ENCODE measurements at regions not wholly inside any gene's neighbourhood (a gene's known extent, or its start where the extent isn't known, plus 50 kb on each side); places are given as distances from the start of the nearest gene placed in this dataset.
"Not testable (repeated sequence)": the region's sequence is repeated elsewhere in the genome, so short reads cannot be mapped to it uniquely, and the experiment has no call there.

DNA sequence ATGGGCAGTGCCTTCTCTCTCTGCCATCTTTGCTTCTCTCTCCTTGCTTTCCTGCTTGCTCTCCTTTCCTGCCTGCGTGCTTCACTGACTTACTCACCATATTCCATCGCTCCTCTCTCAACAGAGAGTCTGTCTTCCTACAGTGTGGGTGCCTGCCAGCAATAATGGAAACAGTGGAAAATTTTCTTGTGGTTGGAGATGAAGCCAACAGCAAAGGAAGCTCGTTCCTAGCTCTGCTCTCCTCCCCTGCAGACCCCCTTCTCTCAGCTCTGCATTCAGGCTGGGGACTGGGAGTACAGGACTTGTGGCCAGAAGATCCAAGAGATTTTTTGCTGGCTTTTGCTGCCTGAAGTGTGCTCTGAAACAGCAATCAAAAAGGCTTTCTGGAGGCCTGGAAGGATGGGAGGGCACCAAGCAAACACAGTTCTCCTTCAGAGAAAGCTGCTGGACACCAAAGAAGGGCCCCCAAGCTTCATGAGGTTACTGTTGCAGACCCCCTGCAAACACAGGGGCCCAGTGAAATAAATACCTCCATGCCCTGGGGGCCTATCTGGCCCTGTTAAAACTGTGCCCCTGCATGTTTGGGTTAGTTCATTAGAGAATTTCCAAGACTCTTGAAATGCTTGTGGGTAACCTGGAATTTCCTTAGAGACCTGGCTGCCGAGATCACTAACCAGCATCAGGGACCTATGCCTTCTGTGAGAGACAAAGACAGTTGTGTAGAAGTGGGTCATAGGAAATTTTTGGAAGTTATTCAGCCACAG is 149.9 kb upstream of the RASGRP1 start:
- DNase-seq (ENCODE audit: extremely low spot score, insufficient read length, low read depth): no peak
- no peak for FAIRE-seq

GRCh38 chr15:38720893-38721567 is 156.4 kb upstream of the RASGRP1 start:
- FAIRE-seq (no peak), DNase-seq (ENCODE audit: extremely low spot score, insufficient read length, low read depth) (no peak)

DNA sequence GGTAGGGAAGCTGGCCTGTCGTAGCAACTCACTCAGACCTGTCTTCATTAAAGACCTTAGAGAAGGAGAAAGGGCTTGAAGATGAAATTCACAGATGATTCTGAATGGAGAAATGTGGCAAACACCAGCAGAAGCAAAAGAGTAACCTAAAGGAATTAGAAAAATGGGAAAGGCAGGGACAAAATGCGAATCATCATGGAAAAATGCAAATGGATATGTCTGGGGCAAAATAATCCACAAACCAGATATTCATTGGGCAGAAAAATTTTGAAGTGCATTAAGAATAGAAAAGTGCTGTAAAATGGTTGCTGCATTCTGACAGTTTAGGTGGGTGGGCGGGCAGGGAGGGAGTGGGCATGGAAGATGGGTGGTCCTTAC is 156.9 kb upstream of the RASGRP1 start:
- DNase-seq (ENCODE audit: extremely low spot score, insufficient read length, low read depth) (no peak), FAIRE-seq (no peak)

DNA sequence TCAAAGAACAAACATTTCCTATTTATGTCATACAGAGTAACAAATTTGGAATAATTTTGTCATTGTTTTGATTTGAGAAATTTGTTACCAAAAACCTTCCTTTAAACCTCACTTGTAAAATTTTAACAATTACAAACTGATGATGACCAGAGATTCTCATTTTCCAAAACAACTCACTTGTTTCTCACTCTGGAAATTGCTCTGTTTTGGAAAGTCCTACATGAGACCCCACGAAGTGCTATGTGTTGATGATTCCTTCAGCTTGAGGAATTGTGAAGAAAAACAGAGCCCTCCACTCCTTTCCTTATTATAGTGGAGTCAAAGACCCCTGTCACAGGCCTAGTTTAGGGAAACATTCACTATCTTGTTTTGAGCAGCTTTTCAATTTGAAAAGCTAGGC is 157.6 kb upstream of the RASGRP1 start:
- no peak for DNase-seq (ENCODE audit: extremely low spot score, insufficient read length, low read depth)
- FAIRE-seq: no peak

GRCh38 chr15:38724827-38725226 is 160.2 kb upstream of the RASGRP1 start:
- DNase-seq (ENCODE audit: extremely low spot score, insufficient read length, low read depth) (no peak), FAIRE-seq (no peak)

DNA sequence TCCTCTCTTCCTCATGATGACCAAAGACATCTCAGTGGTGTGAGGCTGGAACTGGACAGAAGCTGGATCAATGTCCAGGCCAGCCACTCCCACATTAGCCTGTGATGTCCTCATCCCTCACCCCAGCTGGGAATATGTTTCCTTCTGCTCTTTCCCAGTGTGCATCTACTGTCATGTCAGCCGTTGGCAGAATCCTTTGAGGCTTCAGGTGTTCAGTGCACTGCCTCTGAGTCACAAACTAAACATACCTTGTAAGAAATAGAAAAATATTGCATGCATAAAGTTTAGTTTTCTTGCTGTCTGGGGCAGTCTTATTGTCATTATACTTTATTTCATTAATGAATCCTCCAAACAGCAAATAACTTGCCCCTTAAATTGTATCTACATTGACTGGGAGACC is 161.6 kb upstream of the RASGRP1 start:
- FAIRE-seq (no peak), DNase-seq (ENCODE audit: extremely low spot score, insufficient read length, low read depth) (no peak)

DNA sequence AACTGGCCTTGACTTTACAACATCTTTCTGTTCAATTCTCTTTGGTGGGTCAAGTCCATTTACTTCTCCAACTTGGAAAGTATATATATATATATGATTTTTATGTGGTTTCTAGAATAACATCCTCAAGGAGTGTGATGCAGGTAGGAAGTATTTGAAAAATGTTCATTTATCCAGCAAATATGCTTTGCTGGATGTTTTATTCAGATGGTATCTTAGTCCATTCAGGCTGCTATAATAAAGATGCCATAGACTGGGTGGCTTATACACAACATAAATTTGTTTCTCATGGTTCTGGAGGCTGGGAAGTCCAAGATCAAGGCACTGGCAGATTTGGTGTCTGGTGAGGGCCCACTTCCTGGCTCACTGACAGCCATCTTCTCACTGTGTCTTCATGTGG is 168.7 kb upstream of the RASGRP1 start:
- DNase-seq (ENCODE audit: extremely low spot score, insufficient read length, low read depth): no peak
- FAIRE-seq: no peak

GRCh38 chr15:38740206-38740605 is 175.6 kb upstream of the RASGRP1 start:
- no peak for FAIRE-seq
- DNase-seq (ENCODE audit: extremely low spot score, insufficient read length, low read depth): no peak

GRCh38 chr15:38743147-38743546 is 178.5 kb upstream of the RASGRP1 start:
- DNase-seq (ENCODE audit: extremely low spot score, insufficient read length, low read depth) (no peak), FAIRE-seq (no peak)

GRCh38 chr15:38745126-38745525 is 180.5 kb upstream of the RASGRP1 start:
- FAIRE-seq: no peak
- DNase-seq (ENCODE audit: extremely low spot score, insufficient read length, low read depth): no peak

GRCh38 chr15:38745626-38746025 is 181.0 kb upstream of the RASGRP1 start:
- FAIRE-seq: no peak

GRCh38 chr15:38746211-38746610 is 181.6 kb upstream of the RASGRP1 start:
- DNase-seq (ENCODE audit: extremely low spot score, insufficient read length, low read depth) (no peak), FAIRE-seq (no peak)

More at GRCh38 chr15:38745626-38746025, 181.0 kb upstream of the RASGRP1 start:
- no peak for DNase-seq (ENCODE audit: extremely low spot score, insufficient read length, low read depth)

- no peak for FAIRE-seq
- DNase-seq (ENCODE audit: extremely low spot score, insufficient read length, low read depth): no peak
These were observed 184.1 kb upstream of the RASGRP1 start for GRCh38 chr15:38748710-38749109.

DNA sequence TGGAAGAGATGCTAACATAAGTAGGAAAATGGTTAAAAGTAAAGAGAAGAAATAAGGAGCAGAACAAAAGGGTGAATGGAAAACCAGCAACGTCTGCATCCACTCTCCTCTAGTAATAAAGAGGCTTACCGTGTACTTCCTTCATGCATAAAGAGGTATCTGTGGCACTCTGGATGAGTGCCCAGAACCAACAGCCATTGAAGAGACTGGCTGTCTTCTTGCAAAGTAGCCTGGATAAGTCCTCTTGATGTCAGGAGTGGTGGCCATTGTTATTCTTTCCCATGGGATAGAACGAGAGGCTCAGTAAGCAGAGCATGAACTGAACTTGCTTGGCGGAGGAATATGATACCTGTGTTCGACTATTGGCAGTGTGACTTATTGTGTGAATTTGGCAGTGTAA is 186.2 kb upstream of the RASGRP1 start:
- DNase-seq (ENCODE audit: extremely low spot score, insufficient read length, low read depth): no peak
- FAIRE-seq: no peak

- FAIRE-seq (no peak), DNase-seq (ENCODE audit: extremely low spot score, insufficient read length, low read depth) (no peak)
These were observed 191.1 kb upstream of the RASGRP1 start for GRCh38 chr15:38755718-38756117.

DNA sequence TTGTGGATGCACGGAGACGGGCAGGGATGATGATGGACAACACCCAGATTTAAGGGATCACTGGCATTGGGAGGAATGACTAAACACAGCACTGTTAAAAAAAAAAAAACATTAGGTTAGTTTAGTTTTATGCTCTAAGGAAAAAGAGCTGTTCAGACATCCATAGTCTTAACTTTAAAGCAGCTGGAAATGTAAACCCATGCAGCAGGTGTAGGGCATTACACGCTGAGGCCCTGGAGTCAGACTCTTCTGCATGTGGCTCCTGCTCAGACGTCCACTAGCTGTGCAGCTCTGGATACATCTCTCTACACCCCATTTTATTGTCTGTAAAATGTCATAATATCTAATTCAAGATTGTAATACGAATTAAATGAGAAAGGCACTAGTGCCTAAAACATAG is 191.8 kb upstream of the RASGRP1 start:
- FAIRE-seq (no peak), DNase-seq (ENCODE audit: extremely low spot score, insufficient read length, low read depth) (no peak)

GRCh38 chr15:38758043-38758442 is 193.4 kb upstream of the RASGRP1 start:
- DNase-seq (ENCODE audit: extremely low spot score, insufficient read length, low read depth) (no peak), FAIRE-seq (no peak)

- FAIRE-seq (no peak), DNase-seq (ENCODE audit: extremely low spot score, insufficient read length, low read depth) (no peak)
These were observed 197.1 kb upstream of the RASGRP1 start for GRCh38 chr15:38761681-38762080.

DNA sequence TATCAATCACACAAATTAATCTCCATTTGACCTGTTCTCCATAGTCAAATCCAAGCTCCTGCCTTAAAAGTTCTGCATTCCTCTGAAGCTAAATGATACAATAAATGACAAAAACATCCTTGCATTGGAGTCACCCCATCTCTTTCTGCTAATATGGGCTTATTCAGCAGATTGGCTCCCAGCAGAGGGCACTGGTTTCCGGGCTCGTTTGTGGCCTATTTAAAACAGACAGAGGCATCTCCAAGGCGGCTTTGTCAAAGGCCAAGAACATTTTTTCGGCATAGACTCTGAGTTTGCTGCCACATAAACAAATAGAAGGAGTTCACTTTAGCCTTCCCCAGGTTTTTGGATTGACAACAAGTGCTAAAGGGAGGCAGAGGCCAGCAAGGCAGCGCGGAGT is 204.4 kb upstream of the RASGRP1 start:
- FAIRE-seq (no peak), DNase-seq (ENCODE audit: extremely low spot score, insufficient read length, low read depth) (no peak)

GRCh38 chr15:38769492-38769891 is 204.9 kb upstream of the RASGRP1 start:
- DNase-seq (ENCODE audit: extremely low spot score, insufficient read length, low read depth): no peak
- FAIRE-seq: no peak

GRCh38 chr15:38774076-38774475 is 209.5 kb upstream of the RASGRP1 start:
- not testable (repeated sequence) for DNase-seq (ENCODE audit: extremely low spot score, insufficient read length, low read depth); FAIRE-seq

DNA sequence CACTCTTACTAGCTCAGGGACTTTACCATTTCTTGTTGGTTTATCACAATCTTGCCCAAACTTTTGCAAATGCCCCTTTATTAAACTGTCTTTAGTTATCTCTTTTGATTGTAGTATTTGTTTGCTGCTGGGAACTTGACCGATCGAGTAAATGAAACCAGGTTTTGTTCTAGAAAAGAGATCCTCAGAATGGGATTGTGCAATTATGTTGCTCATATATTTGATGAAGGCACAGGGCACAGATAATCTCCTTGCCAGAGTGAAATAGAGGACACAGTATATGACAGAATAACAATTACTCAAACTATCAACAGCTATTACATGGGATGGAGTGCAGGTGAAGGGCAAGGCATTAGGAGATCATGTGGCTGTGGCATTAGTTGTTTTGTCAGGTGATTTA is 216.6 kb upstream of the RASGRP1 start:
- DNase-seq (ENCODE audit: extremely low spot score, insufficient read length, low read depth) (no peak), FAIRE-seq (no peak)

Measured in GM18507 (cell line).